ENCODE measurements at regions not wholly inside any gene's neighbourhood (a gene's known extent, or its start where the extent isn't known, plus 50 kb on each side); places are given as distances from the start of the nearest gene placed in this dataset.

DNA sequence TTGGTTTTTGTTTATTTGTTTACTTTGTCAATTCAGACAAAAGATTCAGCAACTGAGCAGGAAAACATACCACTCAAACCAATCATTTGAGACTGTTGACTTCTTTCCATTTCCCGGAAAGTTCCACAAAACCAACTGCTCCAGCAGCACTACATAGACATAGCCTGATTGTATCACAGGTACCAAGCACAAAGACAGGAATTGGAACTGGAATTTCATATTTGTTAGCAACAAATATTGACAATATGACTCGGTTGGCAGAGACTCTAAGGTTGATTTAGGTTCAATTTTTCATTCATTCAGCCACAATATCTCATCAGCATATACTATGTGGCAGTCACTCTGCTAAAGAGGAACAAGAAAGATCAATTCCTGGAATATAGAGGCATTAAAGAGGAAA is 364.0 kb downstream of the ZIC3 start:
- no peak for TF ChIP-seq POLR2AphosphoS5 (IDR thresholded peaks at IDR 0.05)
- TF ChIP-seq, protein P1, sequence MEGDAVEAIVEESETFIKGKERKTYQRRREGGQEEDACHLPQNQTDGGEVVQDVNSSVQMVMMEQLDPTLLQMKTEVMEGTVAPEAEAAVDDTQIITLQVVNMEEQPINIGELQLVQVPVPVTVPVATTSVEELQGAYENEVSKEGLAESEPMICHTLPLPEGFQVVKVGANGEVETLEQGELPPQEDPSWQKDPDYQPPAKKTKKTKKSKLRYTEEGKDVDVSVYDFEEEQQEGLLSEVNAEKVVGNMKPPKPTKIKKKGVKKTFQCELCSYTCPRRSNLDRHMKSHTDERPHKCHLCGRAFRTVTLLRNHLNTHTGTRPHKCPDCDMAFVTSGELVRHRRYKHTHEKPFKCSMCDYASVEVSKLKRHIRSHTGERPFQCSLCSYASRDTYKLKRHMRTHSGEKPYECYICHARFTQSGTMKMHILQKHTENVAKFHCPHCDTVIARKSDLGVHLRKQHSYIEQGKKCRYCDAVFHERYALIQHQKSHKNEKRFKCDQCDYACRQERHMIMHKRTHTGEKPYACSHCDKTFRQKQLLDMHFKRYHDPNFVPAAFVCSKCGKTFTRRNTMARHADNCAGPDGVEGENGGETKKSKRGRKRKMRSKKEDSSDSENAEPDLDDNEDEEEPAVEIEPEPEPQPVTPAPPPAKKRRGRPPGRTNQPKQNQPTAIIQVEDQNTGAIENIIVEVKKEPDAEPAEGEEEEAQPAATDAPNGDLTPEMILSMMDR (IDR thresholded peaks at IDR 0.05), result no peak
